Adrenal gland (tissue), 9 donors: ENCODE measurements at regions not wholly inside any gene's neighbourhood (a gene's known extent, or its start where the extent isn't known, plus 50 kb on each side); places are given as distances from the start of the nearest gene placed in this dataset.

ENCODE experiments used
- DNase-seq, 7 donors: peaks; one replicate each; pipeline ENCODE4 v3.0.0-alpha.2; 2019 to 2020
- H3K27ac ChIP-seq, 5 donors: fragments of 200-600 bp; sonication (generic) in 4 of 5; 1 replicate in 3 of 5; 2 replicates in 2 of 5; pipeline versions ENCODE4 v1.5.1 to v1.8.0; 2016 to 2020; ENCODE audit warnings: mild to moderate bottlenecking in 1 of 5
- H3K27me3 ChIP-seq: fragments of 200-600 bp; 2 replicates; pipeline ENCODE4 v1.8.0; 2021
- H3K36me3 ChIP-seq, 2 donors: fragments of 200-600 bp; replicated peaks in 1 of 2; 1 replicate in 1 of 2; 2 replicates in 1 of 2; pipeline versions ENCODE4 v1.5.1 to v1.8.0; 2018 to 2022
- H3K4me1 ChIP-seq, 2 donors: fragments of 200-600 bp; replicated peaks in 1 of 2; 1 replicate in 1 of 2; 2 replicates in 1 of 2; pipeline versions ENCODE4 v1.5.1 to v1.8.0; 2018 to 2021
- H3K4me3 ChIP-seq, 4 donors: fragments of 200-600 bp; sonication (generic) in 3 of 4; one replicate each; pipeline ENCODE4 v1.5.1; 2016 to 2018
- H3K9me3 ChIP-seq, 3 donors: fragments of 200-600 bp; sonication (generic) in 1 of 3; replicated peaks in 1 of 3; 1 replicate in 2 of 3; 2 replicates in 1 of 3; pipeline versions ENCODE4 v1.5.1 to v1.8.0; 2016 to 2021
- CTCF ChIP-seq, 6 experiments: fragments of 450-650 bp in 4 of 6; fragments of 200-600 bp in 2 of 6; sonication (generic) in 1 of 6; IDR thresholded peaks; 1 replicate in 5 of 6; 2 replicates in 1 of 6; pipeline versions ENCODE4 v1.5.1 to v1.8.0; 2016 to 2021; ENCODE audit warnings: antibody characterized with exemption in 6 of 6, mild to moderate bottlenecking in 2 of 6, moderate library complexity in 1 of 6
- POLR2A ChIP-seq, 2 donors: fragments of 450-650 bp; IDR thresholded peaks; one replicate each; pipeline ENCODE4 v1.6.1; 2017; ENCODE audit warnings: antibody characterized with exemption in 2 of 2, mild to moderate bottlenecking in 2 of 2, moderate library complexity in 1 of 2
- WGBS, 4 donors: extraction: QIAGEN DNeasy Blood & Tissue Kit in 2 of 4; methylation state at CpG; one replicate each; pipeline versions ENCODE4 v1.1.5 to v1.1.7; 2013 to 2017; 5-methylcytosine and 5-hydroxymethylcytosine counted together
- intact Hi-C, 2 donors: fragments of 100-400 bp; cut with DNase I; formaldehyde crosslinking; loops; one replicate each; pipeline versions ENCODE4 v1.14.1 to v1.15.0; 2022 to 2023
- donor health status: healthy with polysubstance abuse.
- donor health status: Bipolar disorder and iron deficiency.
- donor health status: DM: yes; HTN: yes; CAD: no.
- donor health status: DM: no; HTN: no; CAD: no.
- donor health status: DM: no; HTN: no; CAD: no.

GRCh38 chr5:67746103-67746502 lies 469.5 kb upstream of the PIK3R1 start:
- Histone ChIP-seq H3K27me3 (no peaks in the 10 kb centered on the region), H3K4me3 (no peak overlapping the region), H3K27ac (no peak overlapping the region), H3K9me3 (peaks cover 0 to 6% (median 3%) of the 10 kb centered on the region in 3 donors), H3K36me3 (no peaks in the 10 kb centered on the region), H3K4me1 (no peaks in the 10 kb centered on the region)
- DNase-seq = no peak
- TF ChIP-seq CTCF (IDR thresholded peaks at IDR 0.05) (no peak), POLR2A (IDR thresholded peaks at IDR 0.05) (no peak)
- intact Hi-C loops = no loop called here
- WGBS, 4 donors = 76 to 89% (median 87%) methylated on average over 2 of the region's 2 CpGs

- DNase-seq = no peak
- intact Hi-C loops = no loop called here
Measured at GRCh38 chr5:67732921-67733320, 482.6 kb upstream of the PIK3R1 start.

GRCh38 chr5:67732471-67732870 lies 483.1 kb upstream of the PIK3R1 start:
- no peaks in the 10 kb centered on the region for H3K27me3 ChIP-seq
- H3K36me3 ChIP-seq = no peaks in the 10 kb centered on the region
- no peak overlapping the region for H3K4me3 ChIP-seq
- no peak overlapping the region for H3K27ac ChIP-seq
- intact Hi-C loops = no loop called here
- TF ChIP-seq POLR2A (IDR thresholded peaks at IDR 0.05) (no peak), CTCF (IDR thresholded peaks at IDR 0.05) (no peak)
- peaks cover 0 to 7% (median 0%) of the 10 kb centered on the region in 3 donors for H3K9me3 ChIP-seq
- no peaks in the 10 kb centered on the region for H3K4me1 ChIP-seq
- DNase-seq = no peak

More at GRCh38 chr5:67732921-67733320, 482.6 kb upstream of the PIK3R1 start:
- H3K4me3 ChIP-seq = no peak overlapping the region
- no peak for TF ChIP-seq CTCF (IDR thresholded peaks at IDR 0.05)
- no peak for TF ChIP-seq POLR2A (IDR thresholded peaks at IDR 0.05)
- no peaks in the 10 kb centered on the region for H3K36me3 ChIP-seq
- no peaks in the 10 kb centered on the region for H3K4me1 ChIP-seq
- no peaks in the 10 kb centered on the region for H3K27me3 ChIP-seq
- H3K27ac ChIP-seq = no peak overlapping the region
- WGBS, 4 donors = 61 to 83% (median 72%) methylated on average over 2 of the region's 2 CpGs
- peaks cover 0 to 7% (median 0%) of the 10 kb centered on the region in 3 donors for H3K9me3 ChIP-seq

- Histone ChIP-seq H3K27me3 (no peaks in the 10 kb centered on the region), H3K4me3 (no peak overlapping the region), H3K36me3 (no peaks in the 10 kb centered on the region), H3K4me1 (no peaks in the 10 kb centered on the region), H3K9me3 (peaks cover 0 to 7% (median 0%) of the 10 kb centered on the region in 3 donors), H3K27ac (no peak overlapping the region)
- no peak for DNase-seq
- 50 to 66% (median 59%) methylated on average over 2 of the region's 2 CpGs for WGBS, 4 donors
- intact Hi-C loops = no loop called here
- TF ChIP-seq POLR2A (IDR thresholded peaks at IDR 0.05) (no peak), CTCF (IDR thresholded peaks at IDR 0.05) (no peak)
Measured at GRCh38 chr5:67731886-67732285, 483.7 kb upstream of the PIK3R1 start.
